H1 (cell line): ENCODE measurements at regions not wholly inside any gene's neighbourhood (a gene's known extent, or its start where the extent isn't known, plus 50 kb on each side); places are given as distances from the start of the nearest gene placed in this dataset.
A peak's percentile ranks its signal among the peaks of the same experiment; 100 is the strongest.

ENCODE experiments used
- CTCF ChIA-PET: fragments of 300-600 bp; sonication (Branson Sonifier 250); formaldehyde crosslinking; loops from one replicate; lab custom pipeline; 2021; ENCODE audit not compliant: partially characterized antibody; lab: Charles Lee
- POLR2A ChIA-PET: fragments of 300-600 bp; sonication (Branson Sonifier 250); formaldehyde crosslinking; loops from one replicate; lab custom pipeline; 2021; ENCODE audit warnings: inconsistent platforms; ENCODE audit not compliant: partially characterized antibody; lab: Charles Lee
- DNase-seq, 2 experiments: peaks; one replicate each; pipeline versions ENCODE4 v3.0.0 to v3.0.0-alpha.2; 2010 to 2022; ENCODE audit warnings: low spot score in 2 of 2, low read depth in 1 of 2, mixed read lengths in 1 of 2
- FAIRE-seq: peaks from 2 replicates; lab custom pipeline; 2011; peaks lifted over from hg19 to GRCh38; lab: Jason Lieb, UNC
- H2AFZ ChIP-seq: 2 replicates; pipeline ENCODE4 v1.8.1; 2012; ENCODE audit warnings: low read length, inconsistent platforms
- H2AK5ac ChIP-seq: 2 replicates; pipeline ENCODE4 v1.6.1; 2013; ENCODE audit warnings: low read depth, low read length
- H2BK120ac ChIP-seq: replicated peaks from 2 replicates; pipeline ENCODE3; 2013; ENCODE audit warnings: low read depth, low read length, inconsistent platforms
- H2BK12ac ChIP-seq: 2 replicates; pipeline ENCODE4 v1.6.1; 2013; ENCODE audit warnings: low read depth, low read length
- H2BK15ac ChIP-seq: 2 replicates; pipeline ENCODE4 v1.6.1; 2013; ENCODE audit warnings: low read length
- H2BK20ac ChIP-seq: 2 replicates; pipeline ENCODE4 v1.6.1; 2013; ENCODE audit warnings: low read length
- H2BK5ac ChIP-seq: 2 replicates; pipeline ENCODE4 v1.6.1; 2013; ENCODE audit warnings: low read depth, low read length
- H3K14ac ChIP-seq: 2 replicates; pipeline ENCODE4 v1.6.1; 2013; ENCODE audit warnings: inconsistent platforms; ENCODE audit not compliant: insufficient read length
- H3K18ac ChIP-seq: 2 replicates; pipeline ENCODE4 v1.6.1; 2013; ENCODE audit warnings: low read length; ENCODE audit errors: extremely low read depth
- H3K23ac ChIP-seq: 2 replicates; pipeline ENCODE4 v1.6.1; 2013; ENCODE audit warnings: inconsistent platforms; ENCODE audit not compliant: insufficient read length
- H3K23me2 ChIP-seq: 2 replicates; pipeline ENCODE4 v1.6.1; 2013; ENCODE audit warnings: low read depth, low read length
- H3K27ac ChIP-seq: 2 replicates; pipeline ENCODE4 v1.6.1; 2011; ENCODE audit warnings: low read depth, low read length, inconsistent platforms
- H3K27me3 ChIP-seq, 4 experiments: replicated peaks in 1 of 4; 1 replicate in 1 of 4; 2 replicates in 3 of 4; pipeline versions ENCODE4 v1.6.1 to v1.8.1; 2011 to 2013; ENCODE audit warnings: low read length in 3 of 4, mild to moderate bottlenecking in 3 of 4, inconsistent platforms in 2 of 4, mixed read lengths in 2 of 4, moderate library complexity in 1 of 4; ENCODE audit not compliant: control insufficient read depth in 3 of 4, insufficient read depth in 3 of 4; ENCODE audit errors: extremely low read depth in 1 of 4
- H3K36me3 ChIP-seq, 4 experiments: 2 replicates each; pipeline versions ENCODE4 v1.6.1 to v1.8.1; 2011 to 2013; ENCODE audit warnings: mild to moderate bottlenecking in 4 of 4, low read length in 3 of 4, moderate library complexity in 2 of 4, control low read depth in 1 of 4, inconsistent platforms in 1 of 4; ENCODE audit not compliant: insufficient read depth in 4 of 4, control insufficient read depth in 2 of 4
- H3K4ac ChIP-seq: replicated peaks from 2 replicates; pipeline ENCODE3; 2013; ENCODE audit warnings: low read length, low read depth, mixed read lengths, inconsistent platforms; ENCODE audit not compliant: insufficient read length
- H3K4me1 ChIP-seq, 4 experiments: replicated peaks in 1 of 4; 1 replicate in 1 of 4; 2 replicates in 3 of 4; pipeline versions ENCODE4 v1.6.1 to v1.8.1; 2011 to 2013; ENCODE audit warnings: low read length in 3 of 4, inconsistent platforms in 2 of 4, mixed read lengths in 1 of 4; ENCODE audit not compliant: insufficient read depth in 4 of 4, control insufficient read depth in 3 of 4
- H3K4me2 ChIP-seq, 2 experiments: 2 replicates each; pipeline versions ENCODE4 v1.6.1 to v1.8.1; 2011 to 2013; ENCODE audit warnings: low read depth in 2 of 2, low read length in 2 of 2, control low read depth in 1 of 2, inconsistent platforms in 1 of 2, mild to moderate bottlenecking in 1 of 2; ENCODE audit not compliant: insufficient read depth in 1 of 2
- H3K4me3 ChIP-seq, 4 experiments: fragments of 200-600, 300-600 bp in 1 of 4; sonication (generic), shearing (Covaris generic), sonication (Bioruptor Twin) in 1 of 4; 2 replicates each; pipeline versions ENCODE4 v1.5.1 to v1.8.1; 2011 to 2016; ENCODE audit warnings: low read length in 4 of 4, low read depth in 3 of 4, control low read depth in 2 of 4, inconsistent platforms in 2 of 4, mild to moderate bottlenecking in 2 of 4, mixed read lengths in 1 of 4, moderate library complexity in 1 of 4; ENCODE audit not compliant: insufficient read depth in 2 of 4; ENCODE audit errors: extremely low read depth in 1 of 4
- H3K56ac ChIP-seq: replicated peaks from 2 replicates; pipeline ENCODE3; 2013; ENCODE audit warnings: low read depth, mild to moderate bottlenecking, mixed read lengths, low read length, inconsistent platforms; ENCODE audit not compliant: insufficient read length
- H3K79me1 ChIP-seq: 2 replicates; pipeline ENCODE4 v1.6.1; 2013; ENCODE audit warnings: low read depth, low read length, control low read depth
- H3K79me2 ChIP-seq, 2 experiments: 2 replicates each; pipeline versions ENCODE4 v1.6.1 to v1.8.1; 2012 to 2013; ENCODE audit warnings: low read length in 2 of 2, mild to moderate bottlenecking in 2 of 2, inconsistent platforms in 1 of 2; ENCODE audit not compliant: insufficient read depth in 2 of 2, control insufficient read depth in 1 of 2
- H3K9ac ChIP-seq, 4 experiments: replicated peaks in 1 of 4; 1 replicate in 1 of 4; 2 replicates in 3 of 4; pipeline versions ENCODE4 v1.6.1 to v1.8.1; 2011 to 2013; ENCODE audit warnings: low read depth in 3 of 4, low read length in 3 of 4, control low read depth in 2 of 4, mild to moderate bottlenecking in 2 of 4, moderate library complexity in 2 of 4, inconsistent platforms in 1 of 4; ENCODE audit errors: extremely low read depth in 1 of 4
- H3K9me3 ChIP-seq, 2 experiments: 2 replicates each; pipeline versions ENCODE4 v1.6.1 to v1.8.1; 2012 to 2013; ENCODE audit warnings: mild to moderate bottlenecking in 2 of 2, moderate library complexity in 2 of 2, control low read depth in 1 of 2, inconsistent platforms in 1 of 2, low read depth in 1 of 2, low read length in 1 of 2, mixed read lengths in 1 of 2; ENCODE audit not compliant: insufficient read depth in 2 of 2
- H4K20me1 ChIP-seq, 2 experiments: replicated peaks in 1 of 2; 2 replicates each; pipeline versions ENCODE3 to v1.8.1; 2011 to 2013; ENCODE audit warnings: inconsistent platforms in 2 of 2, low read length in 2 of 2, mild to moderate bottlenecking in 1 of 2; ENCODE audit not compliant: insufficient read depth in 2 of 2, control insufficient read depth in 1 of 2
- H4K5ac ChIP-seq: 2 replicates; pipeline ENCODE4 v1.6.1; 2013; ENCODE audit warnings: low read length, low read depth, mixed read lengths, inconsistent platforms; ENCODE audit not compliant: insufficient read length
- H4K8ac ChIP-seq: 2 replicates; pipeline ENCODE4 v1.8.0; 2013; ENCODE audit warnings: mild to moderate bottlenecking, moderate library complexity, low read length, inconsistent platforms; ENCODE audit not compliant: insufficient read depth; ENCODE audit errors: extremely low read depth
- H4K91ac ChIP-seq: replicated peaks from 2 replicates; pipeline ENCODE3; 2013; ENCODE audit warnings: low read length, mixed read lengths, inconsistent platforms; ENCODE audit not compliant: insufficient read length
- GTF2F1 ChIP-seq: IDR thresholded peaks from 2 replicates; pipeline ENCODE4 v1.6.1; 2012; ENCODE audit warnings: low read depth, low read length, improper control_type of control experiment, borderline replicate concordance
- JUN ChIP-seq: IDR thresholded peaks from 2 replicates; pipeline ENCODE4 v1.6.1; 2011; ENCODE audit warnings: low read depth, mild to moderate bottlenecking, improper control_type of control experiment, low read length
- KDM1A ChIP-seq: fragments of 200-600, 300-600 bp; sonication (generic); IDR thresholded peaks from 2 replicates; pipeline ENCODE4 v1.7.1; 2016; ENCODE audit warnings: mild to moderate bottlenecking, low read length, borderline replicate concordance
- PHF8 ChIP-seq: fragments of 200-600 bp; sonication (generic); conservative IDR thresholded peaks from 2 replicates; pipeline ENCODE4 v1.7.1; 2012; ENCODE audit warnings: low read depth, mild to moderate bottlenecking, inconsistent platforms, low read length, moderate library complexity
- WGBS, 2 experiments: shearing (Covaris generic) in 1 of 2; methylation state at CpG; one replicate each; pipeline versions ENCODE4 v1.1.6 to v1.1.7; 2013 to 2015; ENCODE audit warnings: low lambda C conversion rate in 2 of 2, mixed read lengths in 2 of 2, inconsistent platforms in 1 of 2, low coverage in 1 of 2, missing lambda C conversion rate in 1 of 2; ENCODE audit not compliant: insufficient replicate concordance in 2 of 2, insufficient coverage in 1 of 2, insufficient read length in 1 of 2; ENCODE audit errors: extremely low coverage in 1 of 2, missing lambda C conversion rate in 1 of 2; 5-methylcytosine and 5-hydroxymethylcytosine counted together

GRCh38 chr6:113065611-113066010 is 718.5 kb downstream of the RFPL4B start:
- Histone ChIP-seq H3K79me1 (no peaks in the 10 kb centered on the region), H4K5ac (no peak overlapping the region), H3K23ac (no peak overlapping the region), H3K14ac (no peak overlapping the region), H3K36me3 (no peaks in the 10 kb centered on the region), H4K8ac (no peak overlapping the region), H2BK120ac (no peak overlapping the region), H3K9ac (no peak overlapping the region), H2BK5ac (no peak overlapping the region), H2BK12ac (no peak overlapping the region), H3K56ac (no peak overlapping the region), H4K20me1 (no peaks in the 10 kb centered on the region), H2AK5ac (no peak overlapping the region), H3K4ac (no peak overlapping the region), H3K4me2 (no peak overlapping the region), H3K4me3 (no peak overlapping the region), H3K4me1 (peaks cover 0 to 7% (median 0%) of the 10 kb centered on the region in 4 experiments; a peak in 1 of 7 replicates), H3K9me3 (no peaks in the 10 kb centered on the region), H3K18ac (no peak overlapping the region), H4K91ac (no peak overlapping the region), H3K79me2 (no peaks in the 10 kb centered on the region), H2BK15ac (no peak overlapping the region), H3K27me3 (no peaks in the 10 kb centered on the region), H2BK20ac (no peak overlapping the region), H2AFZ (peak overlapping the region; percentile 64), H3K27ac (no peak overlapping the region), H3K23me2 (no peaks in the 10 kb centered on the region)
- TF ChIP-seq KDM1A, result no peak
- no peak for TF ChIP-seq GTF2F1
- no peak for TF ChIP-seq JUN
- no peak for TF ChIP-seq PHF8
- DNase-seq (no peak), FAIRE-seq (no peak)
- WGBS, 2 experiments, result 47% methylated on average over 2 of the region's 2 CpGs; no CpG with 5 or more reads in 1 of the 2 experiments
- ChIA-PET CTCF (interaction anchor here (1.7 kb wide), 1 partner anchor 20 kb away, joined by 4 read pairs; no protein-coding TSS in a partner anchor), POLR2A (interaction anchor here (0.7 kb wide), 1 partner anchor 906 kb away, joined by 3 read pairs; no protein-coding TSS in a partner anchor)
